HL-60 (cell line): ENCODE measurements at regions not wholly inside any gene's neighbourhood (a gene's known extent, or its start where the extent isn't known, plus 50 kb on each side); places are given as distances from the start of the nearest gene placed in this dataset.

Source experiments
- DNase-seq, 2 experiments: peaks; one replicate each; pipeline ENCODE4 v3.0.0-alpha.2; 2010 to 2020; ENCODE audit warnings: low read depth in 1 of 2, low spot score in 1 of 2
- H3K27ac ChIP-seq: fragments of 250-450 bp; sonication (Bioruptor Pico); replicated peaks from 2 replicates; pipeline ENCODE4 v1.5.1; 2020; ENCODE audit warnings: mild to moderate bottlenecking, moderate library complexity
- H3K27me3 ChIP-seq: fragments of 250-450 bp; sonication (Bioruptor Pico); 2 replicates; pipeline ENCODE4 v1.5.1; 2021; ENCODE audit warnings: mild to moderate bottlenecking, moderate library complexity; ENCODE audit not compliant: insufficient read depth, poor library complexity, severe bottlenecking
- H3K4me3 ChIP-seq: replicated peaks from 2 replicates; pipeline ENCODE4 v1.5.1; 2011; ENCODE audit warnings: mild to moderate bottlenecking, control low read depth, low read length; ENCODE audit not compliant: insufficient read depth
- GABPA ChIP-seq: IDR thresholded peaks from 2 replicates; pipeline ENCODE4 v1.6.1; 2012; ENCODE audit warnings: low read depth
- POLR2AphosphoS5 ChIP-seq: IDR thresholded peaks from 2 replicates; pipeline ENCODE4 v1.6.1; 2012; ENCODE audit warnings: low read depth
- SPI1 ChIP-seq: IDR thresholded peaks from 2 replicates; pipeline ENCODE4 v1.6.1; 2012; ENCODE audit warnings: low read depth, mild to moderate bottlenecking, borderline replicate concordance
- TF ChIP-seq, protein P1 (sequence below): IDR thresholded peaks from one replicate; pipeline ENCODE4 v1.5.1; 2011; ENCODE audit warnings: low read length, control low read depth, inconsistent platforms; ENCODE audit not compliant: insufficient read depth
- TF ChIP-seq, protein P2 (sequence below): IDR thresholded peaks from 2 replicates; pipeline ENCODE4 v1.6.1; 2012; ENCODE audit warnings: low read depth; ENCODE audit not compliant: insufficient replicate concordance

DNA sequence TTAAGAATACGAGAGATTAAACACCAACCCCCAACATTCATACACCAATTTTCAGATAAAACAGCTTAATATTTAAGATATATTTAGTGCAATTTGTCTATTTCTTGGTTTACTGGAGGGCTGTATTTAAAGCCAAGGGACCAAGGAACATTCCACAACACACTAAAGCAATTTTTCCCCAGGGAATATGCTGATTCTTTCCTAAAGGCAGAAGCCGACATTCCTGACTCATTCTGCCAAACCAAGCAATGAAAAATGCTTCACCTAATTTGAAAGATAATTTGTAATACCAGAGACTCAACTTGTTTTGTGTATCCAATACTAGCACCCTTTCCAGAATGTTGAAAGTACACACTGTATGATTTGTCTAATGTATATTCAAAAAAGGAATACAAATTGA is 1267.6 kb upstream of the PIK3C3 start:
- TF ChIP-seq, protein P1, sequence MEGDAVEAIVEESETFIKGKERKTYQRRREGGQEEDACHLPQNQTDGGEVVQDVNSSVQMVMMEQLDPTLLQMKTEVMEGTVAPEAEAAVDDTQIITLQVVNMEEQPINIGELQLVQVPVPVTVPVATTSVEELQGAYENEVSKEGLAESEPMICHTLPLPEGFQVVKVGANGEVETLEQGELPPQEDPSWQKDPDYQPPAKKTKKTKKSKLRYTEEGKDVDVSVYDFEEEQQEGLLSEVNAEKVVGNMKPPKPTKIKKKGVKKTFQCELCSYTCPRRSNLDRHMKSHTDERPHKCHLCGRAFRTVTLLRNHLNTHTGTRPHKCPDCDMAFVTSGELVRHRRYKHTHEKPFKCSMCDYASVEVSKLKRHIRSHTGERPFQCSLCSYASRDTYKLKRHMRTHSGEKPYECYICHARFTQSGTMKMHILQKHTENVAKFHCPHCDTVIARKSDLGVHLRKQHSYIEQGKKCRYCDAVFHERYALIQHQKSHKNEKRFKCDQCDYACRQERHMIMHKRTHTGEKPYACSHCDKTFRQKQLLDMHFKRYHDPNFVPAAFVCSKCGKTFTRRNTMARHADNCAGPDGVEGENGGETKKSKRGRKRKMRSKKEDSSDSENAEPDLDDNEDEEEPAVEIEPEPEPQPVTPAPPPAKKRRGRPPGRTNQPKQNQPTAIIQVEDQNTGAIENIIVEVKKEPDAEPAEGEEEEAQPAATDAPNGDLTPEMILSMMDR = no peak
- TF ChIP-seq, protein P2, sequence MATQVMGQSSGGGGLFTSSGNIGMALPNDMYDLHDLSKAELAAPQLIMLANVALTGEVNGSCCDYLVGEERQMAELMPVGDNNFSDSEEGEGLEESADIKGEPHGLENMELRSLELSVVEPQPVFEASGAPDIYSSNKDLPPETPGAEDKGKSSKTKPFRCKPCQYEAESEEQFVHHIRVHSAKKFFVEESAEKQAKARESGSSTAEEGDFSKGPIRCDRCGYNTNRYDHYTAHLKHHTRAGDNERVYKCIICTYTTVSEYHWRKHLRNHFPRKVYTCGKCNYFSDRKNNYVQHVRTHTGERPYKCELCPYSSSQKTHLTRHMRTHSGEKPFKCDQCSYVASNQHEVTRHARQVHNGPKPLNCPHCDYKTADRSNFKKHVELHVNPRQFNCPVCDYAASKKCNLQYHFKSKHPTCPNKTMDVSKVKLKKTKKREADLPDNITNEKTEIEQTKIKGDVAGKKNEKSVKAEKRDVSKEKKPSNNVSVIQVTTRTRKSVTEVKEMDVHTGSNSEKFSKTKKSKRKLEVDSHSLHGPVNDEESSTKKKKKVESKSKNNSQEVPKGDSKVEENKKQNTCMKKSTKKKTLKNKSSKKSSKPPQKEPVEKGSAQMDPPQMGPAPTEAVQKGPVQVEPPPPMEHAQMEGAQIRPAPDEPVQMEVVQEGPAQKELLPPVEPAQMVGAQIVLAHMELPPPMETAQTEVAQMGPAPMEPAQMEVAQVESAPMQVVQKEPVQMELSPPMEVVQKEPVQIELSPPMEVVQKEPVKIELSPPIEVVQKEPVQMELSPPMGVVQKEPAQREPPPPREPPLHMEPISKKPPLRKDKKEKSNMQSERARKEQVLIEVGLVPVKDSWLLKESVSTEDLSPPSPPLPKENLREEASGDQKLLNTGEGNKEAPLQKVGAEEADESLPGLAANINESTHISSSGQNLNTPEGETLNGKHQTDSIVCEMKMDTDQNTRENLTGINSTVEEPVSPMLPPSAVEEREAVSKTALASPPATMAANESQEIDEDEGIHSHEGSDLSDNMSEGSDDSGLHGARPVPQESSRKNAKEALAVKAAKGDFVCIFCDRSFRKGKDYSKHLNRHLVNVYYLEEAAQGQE = no peak
- TF ChIP-seq SPI1 = no peak
- no peak for TF ChIP-seq GABPA
- TF ChIP-seq POLR2AphosphoS5 = no peak
- no peak for DNase-seq
- Histone ChIP-seq H3K27ac (no peak overlapping the region), H3K4me3 (no peak overlapping the region), H3K27me3 (no peaks in the 10 kb centered on the region)

DNA sequence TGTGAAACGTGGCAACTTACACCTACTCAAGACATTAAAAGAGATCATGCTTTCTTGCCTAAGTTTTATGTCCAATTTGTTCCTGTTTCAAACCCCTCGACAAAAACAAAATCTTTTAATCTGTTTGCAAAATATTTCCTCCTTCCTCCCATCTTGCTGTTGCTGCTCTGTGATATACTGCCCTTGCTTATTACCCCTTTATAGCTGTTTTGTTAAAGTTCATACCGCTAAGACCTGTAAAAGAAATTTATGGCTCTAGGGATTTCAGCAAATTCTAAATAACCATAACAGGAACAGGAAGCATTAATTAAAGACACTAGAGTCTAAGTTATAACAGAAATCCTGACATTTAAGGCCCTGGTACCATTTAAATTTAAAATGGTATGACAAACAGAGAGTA is 1268.2 kb upstream of the PIK3C3 start:
- no peak for TF ChIP-seq GABPA
- TF ChIP-seq, protein P1 = no peak
- Histone ChIP-seq H3K4me3 (no peak overlapping the region), H3K27ac (no peak overlapping the region), H3K27me3 (no peaks in the 10 kb centered on the region)
- DNase-seq = no peak

DNA sequence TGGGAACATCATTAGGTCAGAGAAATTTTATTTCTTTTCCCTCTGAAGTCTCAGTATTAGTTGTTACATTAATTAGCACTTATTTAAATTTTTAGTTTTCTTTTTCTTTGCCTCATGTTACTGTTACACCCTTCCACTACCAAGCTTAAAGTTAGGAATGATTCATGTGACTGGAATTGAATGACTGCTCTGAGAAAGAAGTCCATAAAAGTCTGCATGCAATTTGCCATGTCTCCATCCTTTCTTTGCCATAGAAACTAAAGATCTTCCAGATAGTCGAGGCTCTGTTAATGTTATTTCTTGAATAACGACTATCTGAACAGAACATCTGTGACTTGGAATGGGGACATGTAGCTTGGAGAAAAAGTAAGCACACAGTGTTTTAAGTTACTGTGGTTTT is 1269.8 kb upstream of the PIK3C3 start:
- DNase-seq = no peak

More for the DNA sequence above, 1269.8 kb upstream of the PIK3C3 start:
- no peak overlapping the region for H3K4me3 ChIP-seq
- H3K27me3 ChIP-seq = no peaks in the 10 kb centered on the region
- TF ChIP-seq, protein P2 = no peak
- TF ChIP-seq, protein P1 = no peak
- no peak for TF ChIP-seq POLR2AphosphoS5
- TF ChIP-seq GABPA = no peak
- TF ChIP-seq SPI1 = no peak
- no peak overlapping the region for H3K27ac ChIP-seq
